HepG2 (cell line): ENCODE measurements at regions not wholly inside any gene's neighbourhood (a gene's known extent, or its start where the extent isn't known, plus 50 kb on each side); places are given as distances from the start of the nearest gene placed in this dataset.

Source experiments
- ATAC-seq: fragments of 200-7000 bp; cut with Tn5 transposase; 3 replicates; pipeline ENCODE4 v1.9.1; 2020; ENCODE audit warnings: mild to moderate bottlenecking, moderate library complexity
- BruUV-seq: library from RNA; stranded (reverse); fragments of 400-500 nt; replicated peaks from 2 replicates; lab custom pipeline; 2021; lab: Mats Ljungman, UMichigan
- CTCF ChIA-PET: fragments of 300-600 bp; formaldehyde crosslinking; extraction: SDS; loops from one replicate; lab custom pipeline; 2021; ENCODE audit warnings: low total read pairs, inconsistent platforms, low intra/inter-chr PET ratio; lab: Yijun Ruan, JAX
- POLR2A ChIA-PET: fragments of 350-600 bp; sonication (Branson Sonifier 250); formaldehyde crosslinking; loops from one replicate; lab custom pipeline; 2020; ENCODE audit warnings: antibody characterized with exemption, inconsistent platforms; lab: Yijun Ruan, JAX
- DNase-seq: peaks from one replicate; pipeline ENCODE4 v3.0.0-alpha.2; 2015; ENCODE audit warnings: low spot score
- FAIRE-seq: peaks from 3 replicates; lab custom pipeline; 2011; peaks lifted over from hg19 to GRCh38; lab: Jason Lieb, UNC
- H2AFZ ChIP-seq: one replicate; pipeline ENCODE4 v1.6.1; 2011; ENCODE audit warnings: low read length, inconsistent platforms
- H3K27ac ChIP-seq: fragments of 300-600 bp; 3 replicates; pipeline ENCODE4 v1.8.0; 2011; ENCODE audit warnings: mixed run types, mild to moderate bottlenecking, mixed read lengths, low read length, inconsistent platforms; ENCODE audit not compliant: insufficient read depth; ENCODE audit errors: extremely low read length
- H3K27me3 ChIP-seq, 2 experiments: fragments of 200-600 bp in 1 of 2; 2 replicates in 1 of 2; 3 replicates in 1 of 2; pipeline versions ENCODE4 v1.6.0 to v1.8.0; 2011; ENCODE audit warnings: low read length in 2 of 2, mild to moderate bottlenecking in 2 of 2, moderate library complexity in 2 of 2, inconsistent platforms in 1 of 2; ENCODE audit not compliant: insufficient read depth in 2 of 2, control insufficient read depth in 1 of 2
- H3K36me3 ChIP-seq, 2 experiments: fragments of 200-600 bp in 1 of 2; replicated peaks in 1 of 2; 2 replicates in 1 of 2; 3 replicates in 1 of 2; pipeline versions ENCODE4 v1.5.1 to v1.8.0; 2011; ENCODE audit warnings: low read length in 2 of 2, inconsistent platforms in 1 of 2; ENCODE audit not compliant: insufficient read depth in 2 of 2, control insufficient read depth in 1 of 2
- H3K4me1 ChIP-seq: 2 replicates; pipeline ENCODE4 v1.5.1; 2012; ENCODE audit warnings: low read length, inconsistent platforms; ENCODE audit not compliant: insufficient read depth
- H3K4me2 ChIP-seq: 2 replicates; pipeline ENCODE4 v1.6.0; 2011; ENCODE audit warnings: low read depth, low read length, inconsistent platforms
- H3K4me3 ChIP-seq, 3 experiments: fragments of 200-600 bp in 1 of 3; sonication (generic), shearing (Covaris generic) in 1 of 3; replicated peaks in 1 of 3; 2 replicates each; pipeline ENCODE4 v1.5.1; 2011 to 2016; ENCODE audit warnings: low read length in 3 of 3, inconsistent platforms in 2 of 3, low read depth in 2 of 3, mild to moderate bottlenecking in 2 of 3, control low read depth in 1 of 3, mixed read lengths in 1 of 3; ENCODE audit not compliant: insufficient read depth in 1 of 3
- H3K79me2 ChIP-seq: one replicate; pipeline ENCODE4 v1.6.1; 2011; ENCODE audit warnings: low read length, inconsistent platforms; ENCODE audit not compliant: insufficient read depth
- H3K9ac ChIP-seq: 2 replicates; pipeline ENCODE4 v1.6.0; 2011; ENCODE audit warnings: mild to moderate bottlenecking, low read depth, low read length, inconsistent platforms; ENCODE audit not compliant: insufficient read depth
- H3K9me3 ChIP-seq: 2 replicates; pipeline ENCODE4 v1.5.1; 2012; ENCODE audit warnings: mild to moderate bottlenecking, low read length
- H4K20me1 ChIP-seq: 2 replicates; pipeline ENCODE4 v1.6.0; 2011; ENCODE audit warnings: inconsistent platforms, mild to moderate bottlenecking, low read length, moderate library complexity; ENCODE audit not compliant: insufficient read depth
- CEBPB ChIP-seq: IDR thresholded peaks from 2 replicates; pipeline ENCODE4 v1.6.1; 2011; ENCODE audit warnings: low read depth, low read length, improper control_type of control experiment, borderline replicate concordance
- HNRNPK ChIP-seq: fragments of 200-400 bp; formaldehyde crosslinking; IDR thresholded peaks from 2 replicates; pipeline ENCODE4 v1.6.1; 2018; ENCODE audit warnings: low read length, low read depth, moderate library complexity, mild to moderate bottlenecking; ENCODE audit not compliant: poor library complexity, severe bottlenecking
- HOXA7 ChIP-seq: sonication (generic); formaldehyde crosslinking; IDR thresholded peaks from 2 replicates; pipeline ENCODE4 v1.8.1; 2022; ENCODE audit warnings: mild to moderate bottlenecking, missing genetic modification reagents, moderate library complexity
- ZNF383 ChIP-seq: sonication (generic); formaldehyde crosslinking; IDR thresholded peaks from 2 replicates; pipeline ENCODE4 v1.4.0; 2020; ENCODE audit warnings: missing genetic modification reagents, mild to moderate bottlenecking, borderline replicate concordance
- ZSCAN31 ChIP-seq: sonication (generic); formaldehyde crosslinking; IDR thresholded peaks from 2 replicates; pipeline ENCODE4 v1.5.0; 2020; ENCODE audit warnings: low read depth, mild to moderate bottlenecking, missing genetic modification reagents
- WGBS: methylation state at CpG from one replicate; pipeline ENCODE4 v1.1.6; 2017; ENCODE audit warnings: low lambda C conversion rate; 5-methylcytosine and 5-hydroxymethylcytosine counted together
- in situ Hi-C: cut with HindIII; loops from 2 replicates; pipeline ENCODE4 v1.10.0; 2017; ENCODE audit warnings: low pct_unique_long_range_greater_than_20kb; ENCODE audit not compliant: extremely low pct_ligation_motif_present
- intact Hi-C: fragments of 100-400 bp; cut with micrococcal nuclease; formaldehyde crosslinking; loops from one replicate; pipeline ENCODE4 v1.10.0; 2022; ENCODE audit not compliant: unreplicated experiment
- TF ChIP-seq, protein P1 (sequence below): IDR thresholded peaks from 2 replicates; pipeline ENCODE4 v1.6.1; 2012; ENCODE audit warnings: low read depth, low read length, improper control_type of control experiment
- TF ChIP-seq, protein P2 (sequence below): sonication (generic); formaldehyde crosslinking; IDR thresholded peaks from 2 replicates; pipeline ENCODE4 v1.4.0; 2020; ENCODE audit warnings: missing genetic modification reagents

DNA sequence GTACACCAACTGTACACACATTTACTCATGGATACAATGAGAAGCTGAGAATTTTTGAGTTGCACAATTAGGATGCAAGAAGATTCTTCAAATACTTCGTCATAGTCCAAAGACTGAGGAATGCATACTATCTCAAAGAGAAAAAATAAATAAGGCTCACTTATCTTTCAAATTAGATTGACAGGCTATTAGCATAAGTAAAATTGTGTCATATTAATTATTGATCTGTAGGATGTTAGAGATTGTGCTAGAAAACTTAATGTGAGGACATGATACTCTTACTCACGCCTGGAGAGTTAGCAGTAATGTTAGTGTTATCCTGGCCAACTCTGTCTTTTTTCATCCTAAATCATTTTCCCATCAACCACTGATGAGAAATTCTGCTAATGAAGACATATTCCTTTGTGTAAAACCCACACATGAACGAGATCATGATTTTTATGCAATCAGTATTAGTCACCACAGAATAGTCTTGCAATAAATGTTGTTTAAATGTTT is 659.0 kb downstream of the LTN1 start:
- Histone ChIP-seq H3K4me2 (no peak overlapping the region), H3K4me3 (no peak overlapping the region), H3K9me3 (peaks cover 49% of the 10 kb centered on the region), H3K27ac (no peak overlapping the region), H4K20me1 (no peaks in the 10 kb centered on the region), H2AFZ (no peak overlapping the region), H3K36me3 (no peaks in the 10 kb centered on the region), H3K4me1 (no peaks in the 10 kb centered on the region), H3K79me2 (no peaks in the 10 kb centered on the region), H3K9ac (no peak overlapping the region), H3K27me3 (no peaks in the 10 kb centered on the region)
- CTCF ChIA-PET, result no interaction called here
- intact Hi-C loops, result no loop called here
- TF ChIP-seq CEBPB (peak; percentile 83), ZNF383 (CRISPR knock-in tag) (no peak)
- TF ChIP-seq, protein P1, sequence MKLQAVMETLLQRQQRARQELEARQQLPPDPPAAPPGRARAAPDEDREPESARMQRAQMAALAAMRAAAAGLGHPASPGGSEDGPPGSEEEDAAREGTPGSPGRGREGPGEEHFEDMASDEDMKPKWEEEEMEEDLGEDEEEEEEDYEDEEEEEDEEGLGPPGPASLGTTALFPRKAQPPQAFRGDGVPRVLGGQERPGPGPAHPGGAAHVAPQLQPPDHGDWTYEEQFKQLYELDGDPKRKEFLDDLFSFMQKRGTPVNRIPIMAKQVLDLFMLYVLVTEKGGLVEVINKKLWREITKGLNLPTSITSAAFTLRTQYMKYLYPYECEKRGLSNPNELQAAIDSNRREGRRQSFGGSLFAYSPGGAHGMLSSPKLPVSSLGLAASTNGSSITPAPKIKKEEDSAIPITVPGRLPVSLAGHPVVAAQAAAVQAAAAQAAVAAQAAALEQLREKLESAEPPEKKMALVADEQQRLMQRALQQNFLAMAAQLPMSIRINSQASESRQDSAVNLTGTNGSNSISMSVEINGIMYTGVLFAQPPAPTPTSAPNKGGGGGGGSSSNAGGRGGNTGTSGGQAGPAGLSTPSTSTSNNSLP, result 0 out of 2 replicates have a peak, but pooled peaks have one; percentile 20
- ATAC-seq (peak; percentile 40; the same call in 1 of the 3 replicates), DNase-seq (peak; percentile 13), FAIRE-seq (no peak)
- POLR2A ChIA-PET, result no interaction called here
- 2% methylated on average over 3 of the region's 3 CpGs for WGBS
- in situ Hi-C loops, result no loop called here
- no TSS peak for BruUV-seq

DNA sequence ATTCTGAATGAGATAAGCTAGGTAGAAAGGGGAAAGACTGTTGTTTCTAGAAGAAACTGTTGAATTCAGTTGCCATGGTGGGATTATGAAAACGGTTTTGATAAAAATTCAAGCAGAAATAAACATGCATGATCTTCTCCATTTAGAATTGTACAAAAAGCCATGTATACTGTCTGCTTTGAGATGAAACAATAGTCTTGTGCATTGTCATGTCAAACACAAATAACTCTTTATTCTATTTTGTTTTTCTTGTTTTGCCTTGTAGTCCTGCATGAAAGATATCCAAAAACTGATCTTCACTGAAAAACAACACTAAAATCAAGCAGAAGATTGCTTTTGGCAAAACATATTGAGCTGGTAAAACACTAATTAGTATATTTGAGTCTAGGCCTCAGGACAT is 659.9 kb downstream of the LTN1 start:
- no TSS peak for BruUV-seq
- H3K9me3 ChIP-seq, result peaks cover 56% of the 10 kb centered on the region
- FAIRE-seq, result no peak
- no peak for ATAC-seq
- no peak overlapping the region for H3K9ac ChIP-seq
- TF ChIP-seq, protein P2, sequence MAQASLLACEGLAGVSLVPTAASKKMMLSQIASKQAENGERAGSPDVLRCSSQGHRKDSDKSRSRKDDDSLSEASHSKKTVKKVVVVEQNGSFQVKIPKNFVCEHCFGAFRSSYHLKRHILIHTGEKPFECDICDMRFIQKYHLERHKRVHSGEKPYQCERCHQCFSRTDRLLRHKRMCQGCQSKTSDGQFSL (CRISPR knock-in tag), result no peak
- TF ChIP-seq HNRNPK (no peak), HOXA7 (no peak), ZSCAN31 (CRISPR knock-in tag) (no peak)
- TF ChIP-seq, all 625 proteins: peak for 0
- POLR2A ChIA-PET, result no interaction called here
- WGBS, result 7% methylated on average over 1 of the region's 1 CpG
- Histone ChIP-seq H3K27me3 (no peaks in the 10 kb centered on the region), H3K79me2 (no peaks in the 10 kb centered on the region), H3K4me1 (no peaks in the 10 kb centered on the region), H3K36me3 (no peaks in the 10 kb centered on the region), H4K20me1 (no peaks in the 10 kb centered on the region), H2AFZ (no peak overlapping the region), H3K4me3 (no peak overlapping the region), H3K27ac (no peak overlapping the region), H3K4me2 (no peak overlapping the region)
- no peak for DNase-seq
- intact Hi-C loops, result no loop called here
- CTCF ChIA-PET, result no interaction called here
- in situ Hi-C loops, result no loop called here
